ENCODE measurements at regions not wholly inside any gene's neighbourhood (a gene's known extent, or its start where the extent isn't known, plus 50 kb on each side); places are given as distances from the start of the nearest gene placed in this dataset.

- POLR2A ChIA-PET = no interaction called here
- WGBS (ENCODE audit: low lambda C conversion rate) = 4% methylated on average over 3 of the region's 3 CpGs
- CTCF ChIA-PET = no interaction called here
Measured at GRCh38 chr10:56991591-56992069, 630.6 kb upstream of the ZWINT start.

DNA sequence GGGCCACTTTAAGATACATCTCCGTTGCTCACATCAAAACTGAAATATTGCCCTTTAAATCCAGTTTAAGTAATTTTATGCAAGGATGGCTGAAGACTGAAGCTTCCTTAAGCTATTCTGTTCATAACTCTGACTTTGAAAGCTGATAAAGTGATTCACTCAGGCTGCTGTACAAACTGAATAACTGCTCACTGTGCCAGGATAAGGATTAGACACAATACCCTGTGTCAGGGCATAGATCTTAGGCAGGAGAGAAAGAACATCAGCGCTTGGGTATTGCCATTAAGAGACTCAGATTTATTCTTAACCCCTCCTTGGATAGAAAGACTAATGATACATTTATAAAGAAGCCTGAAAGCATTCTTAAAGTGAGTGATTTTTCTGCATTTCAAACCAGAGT is 614.5 kb upstream of the ZWINT start:
- Histone ChIP-seq H4K20me1 (ENCODE audit: insufficient read depth) (no peaks in the 10 kb centered on the region), H2AFZ (ENCODE audit: low read depth) (no peak overlapping the region), H3K27me3 (ENCODE audit: insufficient read depth) (no peaks in the 10 kb centered on the region), H3K79me2 (ENCODE audit: insufficient read depth) (no peaks in the 10 kb centered on the region), H3K4me1 (ENCODE audit: control insufficient read depth in 1 of 2, insufficient read depth in 2 of 2, low read depth in 1 of 2, low read length in 1 of 2) (no peaks in the 10 kb centered on the region), H3K9ac (no peak overlapping the region), H3K9me2 (no peaks in the 10 kb centered on the region), H3K4me3 (ENCODE audit: low read depth in 2 of 2, low read length in 1 of 2) (no peak overlapping the region), H3K9me3 (peaks cover 3% of the 10 kb centered on the region; the same call in 1 of the 2 replicates), H3F3A (replicated peaks; ENCODE audit: insufficient read depth) (no peaks in the 10 kb centered on the region), H3K27ac (ENCODE audit: low read depth in 2 of 2, low read length in 1 of 2) (no peak overlapping the region), H3K36me3 (replicated peaks in 1 of 2; ENCODE audit: control insufficient read depth in 1 of 2, insufficient read depth in 2 of 2, low read length in 1 of 2) (no peaks in the 10 kb centered on the region), H3K4me2 (no peak overlapping the region)
- 18% methylated on average over 2 of the region's 2 CpGs for WGBS (ENCODE audit: low lambda C conversion rate)
- ChIA-PET CTCF (no interaction called here), POLR2A (no interaction called here)
- DNase-seq = no peak
- TF ChIP-seq MXI1 (IDR thresholded peaks at IDR 0.05; ENCODE audit: low read depth, low read length) (no peak), REST (IDR thresholded peaks at IDR 0.05; ENCODE audit: low read depth, low read length) (no peak), NRF1 (IDR thresholded peaks at IDR 0.05; ENCODE audit: low read depth, low read length) (no peak), EP300 (IDR thresholded peaks at IDR 0.05; ENCODE audit: borderline replicate concordance in 1 of 2, low read depth in 1 of 2, low read length in 1 of 2) (no peak), RXRA (IDR thresholded peaks at IDR 0.05; ENCODE audit: borderline replicate concordance, low read depth) (no peak), RAD21 (IDR thresholded peaks at IDR 0.05; ENCODE audit: low read length) (no peak), EZH2phosphoT487 (IDR thresholded peaks at IDR 0.05; ENCODE audit: borderline replicate concordance, low read depth) (no peak), RCOR1 (IDR thresholded peaks at IDR 0.05; ENCODE audit: low read length) (no peak), FOSL2 (IDR thresholded peaks at IDR 0.05; ENCODE audit: borderline replicate concordance, low read depth) (no peak), POLR2AphosphoS5 (IDR thresholded peaks at IDR 0.05; ENCODE audit: low read depth, low read length) (no peak)
- TF ChIP-seq, protein P1, sequence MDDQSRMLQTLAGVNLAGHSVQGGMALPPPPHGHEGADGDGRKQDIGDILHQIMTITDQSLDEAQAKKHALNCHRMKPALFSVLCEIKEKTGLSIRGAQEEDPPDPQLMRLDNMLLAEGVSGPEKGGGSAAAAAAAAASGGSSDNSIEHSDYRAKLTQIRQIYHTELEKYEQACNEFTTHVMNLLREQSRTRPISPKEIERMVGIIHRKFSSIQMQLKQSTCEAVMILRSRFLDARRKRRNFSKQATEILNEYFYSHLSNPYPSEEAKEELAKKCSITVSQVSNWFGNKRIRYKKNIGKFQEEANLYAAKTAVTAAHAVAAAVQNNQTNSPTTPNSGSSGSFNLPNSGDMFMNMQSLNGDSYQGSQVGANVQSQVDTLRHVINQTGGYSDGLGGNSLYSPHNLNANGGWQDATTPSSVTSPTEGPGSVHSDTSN (IDR thresholded peaks at IDR 0.05) = no peak
- TF ChIP-seq, protein P2, sequence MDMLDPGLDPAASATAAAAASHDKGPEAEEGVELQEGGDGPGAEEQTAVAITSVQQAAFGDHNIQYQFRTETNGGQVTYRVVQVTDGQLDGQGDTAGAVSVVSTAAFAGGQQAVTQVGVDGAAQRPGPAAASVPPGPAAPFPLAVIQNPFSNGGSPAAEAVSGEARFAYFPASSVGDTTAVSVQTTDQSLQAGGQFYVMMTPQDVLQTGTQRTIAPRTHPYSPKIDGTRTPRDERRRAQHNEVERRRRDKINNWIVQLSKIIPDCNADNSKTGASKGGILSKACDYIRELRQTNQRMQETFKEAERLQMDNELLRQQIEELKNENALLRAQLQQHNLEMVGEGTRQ (IDR thresholded peaks at IDR 0.05; ENCODE audit: borderline replicate concordance, low read depth, low read length) = no peak

More at GRCh38 chr10:56991591-56992069, 630.6 kb upstream of the ZWINT start:
- Histone ChIP-seq H3K9me2 (0 out of 2 replicates have a peak, but pooled peaks cover under 1% of the 10 kb centered on the region), H3K27ac (ENCODE audit: low read depth in 2 of 2, low read length in 1 of 2) (no peak overlapping the region), H4K20me1 (ENCODE audit: insufficient read depth) (no peaks in the 10 kb centered on the region), H3K79me2 (ENCODE audit: insufficient read depth) (no peaks in the 10 kb centered on the region), H3K4me2 (no peak overlapping the region), H3K36me3 (replicated peaks in 1 of 2; ENCODE audit: control insufficient read depth in 1 of 2, insufficient read depth in 2 of 2, low read length in 1 of 2) (no peaks in the 10 kb centered on the region), H3K27me3 (ENCODE audit: insufficient read depth) (no peaks in the 10 kb centered on the region), H3K4me1 (ENCODE audit: control insufficient read depth in 1 of 2, insufficient read depth in 2 of 2, low read depth in 1 of 2, low read length in 1 of 2) (no peaks in the 10 kb centered on the region), H3K9me3 (0 out of 2 replicates have a peak, but pooled peaks cover 5% of the 10 kb centered on the region), H3F3A (replicated peaks; ENCODE audit: insufficient read depth) (no peaks in the 10 kb centered on the region), H3K9ac (no peak overlapping the region), H2AFZ (ENCODE audit: low read depth) (no peak overlapping the region), H3K4me3 (ENCODE audit: low read depth in 2 of 2, low read length in 1 of 2) (no peak overlapping the region)
- no peak for DNase-seq
- TF ChIP-seq GABPA (IDR thresholded peaks at IDR 0.05; ENCODE audit: low read depth) (no peak), YY1 (IDR thresholded peaks at IDR 0.05; ENCODE audit: low read depth) (no peak), MXI1 (IDR thresholded peaks at IDR 0.05; ENCODE audit: low read depth, low read length) (no peak), MAX (IDR thresholded peaks at IDR 0.05; ENCODE audit: low read depth) (no peak), MEF2A (IDR thresholded peaks at IDR 0.05; ENCODE audit: borderline replicate concordance, low read depth) (no peak), SMC3 (IDR thresholded peaks at IDR 0.05; ENCODE audit: low read depth, low read length) (no peak), RCOR1 (IDR thresholded peaks at IDR 0.05; ENCODE audit: low read length) (no peak), TAF1 (IDR thresholded peaks at IDR 0.05; ENCODE audit: borderline replicate concordance, low read depth, low read length) (no peak), NRF1 (IDR thresholded peaks at IDR 0.05; ENCODE audit: low read depth, low read length) (no peak), FOXJ3 (CRISPR knock-in tag; IDR thresholded peaks at IDR 0.05) (no peak), EP300 (IDR thresholded peaks at IDR 0.05; ENCODE audit: borderline replicate concordance in 1 of 2, low read depth in 1 of 2, low read length in 1 of 2) (no peak)
- TF ChIP-seq, protein P1 (IDR thresholded peaks at IDR 0.05) = no peak
